ENCODE measurements at regions not wholly inside any gene's neighbourhood (a gene's known extent, or its start where the extent isn't known, plus 50 kb on each side); places are given as distances from the start of the nearest gene placed in this dataset.

DNA sequence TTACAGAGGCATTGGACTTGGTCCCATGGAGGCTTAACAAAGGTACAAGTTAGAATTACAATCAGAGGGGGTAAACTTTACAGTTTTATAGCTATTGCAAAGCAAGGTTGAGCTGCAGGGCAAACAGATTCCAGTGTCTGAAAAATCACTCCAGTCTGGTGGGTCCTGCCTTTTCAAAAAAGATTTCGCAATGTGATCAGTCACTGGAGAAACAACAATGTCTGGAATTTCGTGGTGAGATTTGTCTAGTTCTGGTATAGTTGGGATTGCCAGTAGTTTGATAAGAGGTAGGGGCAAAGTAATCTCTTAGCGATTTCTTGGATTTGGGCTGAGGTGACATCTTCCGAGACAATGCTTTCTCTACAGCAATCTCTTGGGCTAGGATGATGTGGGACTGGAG lies 1198.2 kb upstream of the PCDH9 start:
- no peak overlapping the region for H3K27ac ChIP-seq
- no peak overlapping the region for H3K4me3 ChIP-seq

GRCh38 chr13:68417801-68418200 lies 1187.7 kb upstream of the PCDH9 start:
- Histone ChIP-seq H3K4me3 (no peak overlapping the region), H3K27ac (no peak overlapping the region)

GRCh38 chr13:68410007-68410406 lies 1179.9 kb upstream of the PCDH9 start:
- no peak overlapping the region for H3K4me3 ChIP-seq
- no peak overlapping the region for H3K27ac ChIP-seq

DNA sequence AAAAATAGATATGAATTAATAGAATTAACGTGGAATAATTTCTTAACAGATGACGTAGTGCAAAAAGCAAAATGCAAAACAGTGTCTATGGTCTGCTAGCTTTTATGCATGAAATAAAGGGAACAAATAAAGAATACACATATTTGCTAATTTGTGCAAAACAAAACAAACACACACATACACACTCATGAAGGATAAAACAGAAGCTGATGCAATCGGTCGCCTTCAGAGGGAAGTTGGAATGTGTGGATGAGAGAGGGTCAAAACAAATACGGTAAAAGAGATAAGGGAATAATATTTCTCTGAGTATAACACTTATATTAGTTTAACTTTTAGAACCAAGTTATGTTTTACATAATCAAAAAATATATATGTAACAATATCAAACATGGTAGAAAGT lies 1160.9 kb upstream of the PCDH9 start:
- H3K27ac ChIP-seq, result no peak overlapping the region
- H3K4me3 ChIP-seq, result no peak overlapping the region

DNA sequence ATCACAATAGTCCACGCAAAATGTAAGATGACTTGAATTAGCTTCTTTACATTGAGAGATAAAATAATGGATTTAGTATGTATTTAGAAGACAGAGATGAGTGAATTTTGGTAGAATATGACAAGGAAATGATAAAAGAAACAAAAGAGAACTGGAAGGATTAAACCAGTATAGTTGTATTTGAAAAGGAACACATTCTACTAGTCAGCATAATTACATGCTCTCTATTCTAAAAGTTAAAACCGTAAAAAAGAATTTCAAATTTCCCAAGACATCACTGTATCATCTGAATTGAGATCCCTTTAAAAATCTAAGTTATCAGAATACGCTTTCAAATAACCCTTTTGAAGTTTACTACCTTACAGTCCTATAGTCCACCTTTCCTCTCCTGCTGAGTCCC lies 1156.7 kb upstream of the PCDH9 start:
- Histone ChIP-seq H3K27ac (no peak overlapping the region), H3K4me3 (no peak overlapping the region)

- no peak overlapping the region for H3K4me3 ChIP-seq
- no peak overlapping the region for H3K27ac ChIP-seq
Measured at GRCh38 chr13:68380041-68380973, 1150.2 kb upstream of the PCDH9 start.

DNA sequence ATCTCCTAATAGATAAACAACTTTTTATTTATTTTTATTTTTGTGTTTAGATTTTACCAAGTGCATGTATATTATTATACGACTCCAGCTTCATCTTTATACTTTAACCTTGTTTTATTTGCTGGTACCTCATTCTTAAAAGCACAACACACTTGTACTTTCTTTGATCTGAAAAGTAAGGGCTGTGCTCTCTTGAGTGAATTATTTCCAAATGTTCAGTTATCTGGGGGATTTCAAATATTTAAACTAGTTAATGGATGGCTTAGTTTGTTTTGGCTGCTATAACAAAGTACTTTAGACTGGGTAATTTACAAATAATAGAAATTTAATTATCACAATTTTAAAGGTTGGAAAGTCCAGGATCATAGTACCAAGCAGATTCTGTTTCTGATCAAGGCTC lies 1148.2 kb upstream of the PCDH9 start:
- Histone ChIP-seq H3K4me3 (no peak overlapping the region), H3K27ac (no peak overlapping the region)

DNA sequence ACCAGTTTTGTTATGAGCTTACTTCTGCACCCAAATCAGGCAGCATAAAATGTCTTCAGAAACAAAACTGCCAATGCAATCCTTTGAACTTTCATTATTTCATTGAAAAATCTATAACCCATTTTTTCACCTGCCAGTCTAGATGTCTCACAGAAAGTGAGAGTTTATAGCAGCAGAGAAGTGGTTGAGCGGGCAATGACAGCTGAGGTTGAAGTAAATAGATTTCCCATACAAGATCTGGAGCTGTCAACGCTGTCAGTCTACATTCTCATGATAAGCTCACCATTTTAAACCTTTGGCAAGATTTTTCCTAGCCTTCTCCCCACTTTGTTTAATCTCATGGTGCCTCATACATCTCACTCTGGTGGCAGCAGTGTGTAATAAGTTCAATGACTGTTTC lies 1144.9 kb upstream of the PCDH9 start:
- no peak overlapping the region for H3K4me3 ChIP-seq
- no peak overlapping the region for H3K27ac ChIP-seq

DNA sequence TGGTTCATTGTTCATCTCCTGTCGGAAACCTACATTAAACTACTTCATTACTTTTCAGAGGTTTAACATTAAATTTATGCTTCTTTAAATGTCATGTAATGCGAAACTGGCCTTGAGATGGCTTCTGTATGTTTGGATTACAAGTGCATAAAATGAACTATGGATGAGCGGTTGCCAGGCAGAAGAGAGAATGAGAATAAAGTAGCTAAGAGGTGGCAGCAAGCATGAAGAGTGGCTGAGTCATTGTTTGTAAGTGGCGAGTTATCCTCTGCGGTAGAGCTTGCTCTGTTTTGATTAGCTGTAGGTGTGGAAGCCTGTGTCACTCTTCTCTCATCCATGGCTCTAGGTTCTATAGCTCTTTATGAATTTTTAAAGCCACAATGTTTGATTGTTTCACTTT lies 1139.6 kb upstream of the PCDH9 start:
- Histone ChIP-seq H3K27ac (no peak overlapping the region), H3K4me3 (no peak overlapping the region)

DNA sequence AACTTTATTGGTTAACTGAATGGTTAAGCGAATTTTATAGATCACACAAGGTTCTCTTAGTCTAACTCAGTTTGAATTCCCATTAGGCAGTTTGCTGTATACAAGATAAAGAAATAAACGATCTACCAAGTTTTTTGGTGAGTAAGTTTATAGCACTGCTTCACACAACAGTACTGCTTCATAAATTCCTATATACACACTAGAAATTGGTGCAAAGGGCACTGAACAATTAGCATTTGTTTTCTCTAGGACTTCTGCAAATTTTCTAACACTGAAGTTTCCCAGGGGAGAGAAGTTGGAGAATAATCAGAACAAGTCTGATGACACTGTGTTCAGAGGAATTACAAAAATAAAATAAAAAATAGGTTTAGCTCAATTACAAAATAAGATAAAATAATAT lies 1138.8 kb upstream of the PCDH9 start:
- Histone ChIP-seq H3K27ac (no peak overlapping the region), H3K4me3 (no peak overlapping the region)

DNA sequence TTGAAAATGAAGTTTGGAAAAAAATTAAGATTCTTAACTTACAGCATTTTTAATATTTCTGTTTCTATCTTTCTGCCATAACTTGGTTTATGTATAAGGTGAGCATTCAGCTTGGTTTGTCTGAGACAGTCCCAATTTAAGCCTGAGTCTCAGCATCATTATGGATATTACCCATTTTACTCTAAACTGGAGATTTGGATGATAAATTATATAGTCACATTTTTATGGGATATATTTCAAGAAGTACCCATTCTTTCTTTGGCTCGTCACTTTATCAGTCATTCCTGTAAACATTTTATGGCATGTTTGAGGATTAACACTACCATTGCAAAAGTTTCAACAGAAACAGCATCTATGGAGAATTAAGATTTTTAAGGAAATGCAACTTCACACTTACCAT lies 1129.0 kb upstream of the PCDH9 start:
- no peak overlapping the region for H3K4me3 ChIP-seq
- no peak overlapping the region for H3K27ac ChIP-seq

DNA sequence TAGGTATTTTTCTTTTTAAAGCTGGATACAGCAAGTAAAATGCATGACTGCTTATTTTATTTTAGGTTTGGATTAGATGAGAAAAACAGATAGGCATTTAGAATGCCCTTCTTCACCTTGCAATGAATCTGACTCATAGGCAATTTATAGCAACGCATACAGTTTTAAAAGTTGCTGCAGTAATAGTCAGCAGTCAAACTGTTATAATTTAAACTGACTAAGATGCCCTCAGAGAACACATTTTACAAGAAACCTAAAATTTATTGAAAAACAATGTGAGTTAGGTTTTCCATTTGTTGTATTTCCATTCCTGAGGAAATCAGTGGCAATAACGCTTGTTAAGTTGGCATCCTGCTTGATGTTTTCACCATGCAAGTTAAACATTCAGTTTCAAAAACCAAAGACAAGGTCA lies 1128.2 kb upstream of the PCDH9 start:
- H3K27ac ChIP-seq, result no peak overlapping the region

GRCh38 chr13:68350554-68350953 lies 1120.4 kb upstream of the PCDH9 start:
- H3K4me3 ChIP-seq, result no peak overlapping the region
- no peak overlapping the region for H3K27ac ChIP-seq

More for the DNA sequence above, 1128.2 kb upstream of the PCDH9 start:
- H3K4me3 ChIP-seq, result no peak overlapping the region

DNA sequence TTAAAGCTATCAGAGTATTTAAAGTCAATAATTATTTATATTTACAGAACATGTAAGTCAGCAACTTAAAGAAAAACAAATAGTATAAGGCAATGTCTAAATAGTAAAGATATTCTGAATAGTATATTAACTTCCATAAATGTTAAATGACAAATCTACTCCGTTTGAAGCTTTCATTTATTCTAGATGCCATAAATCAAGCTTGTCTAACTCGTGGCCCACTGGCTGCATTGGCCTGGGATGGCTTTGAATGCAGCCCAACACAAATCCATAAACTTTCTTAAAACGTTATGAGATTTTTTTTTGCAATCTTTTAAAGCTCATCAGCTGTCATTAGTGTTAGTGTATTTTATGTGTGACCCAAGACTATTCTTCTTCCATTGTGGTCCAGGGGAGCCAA lies 1117.1 kb upstream of the PCDH9 start:
- Histone ChIP-seq H3K4me3 (no peak overlapping the region), H3K27ac (no peak overlapping the region)

- no peak overlapping the region for H3K4me3 ChIP-seq
- no peak overlapping the region for H3K27ac ChIP-seq
Measured at GRCh38 chr13:68345963-68346531, 1115.9 kb upstream of the PCDH9 start.

DNA sequence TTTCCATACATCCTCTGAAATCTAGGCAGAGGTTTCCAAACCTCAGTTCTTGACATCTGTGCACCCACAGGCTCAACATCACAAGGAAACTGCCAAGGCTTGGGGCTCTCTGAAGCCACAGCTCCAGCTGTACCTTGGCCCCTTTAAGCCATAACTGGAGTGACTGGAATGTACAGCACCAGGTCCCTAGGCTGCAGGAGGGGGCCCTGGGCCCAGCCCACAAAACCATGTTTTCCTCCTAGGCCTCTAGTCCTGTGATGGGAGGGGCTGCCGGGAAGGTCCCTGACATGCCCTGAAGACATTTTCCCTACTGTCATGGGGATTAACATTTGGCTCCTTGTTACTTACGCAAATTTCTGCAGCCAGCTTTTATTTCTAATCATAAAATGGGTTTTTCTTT lies 1093.0 kb upstream of the PCDH9 start:
- H3K4me3 ChIP-seq, result no peak overlapping the region
- no peak overlapping the region for H3K27ac ChIP-seq

DNA sequence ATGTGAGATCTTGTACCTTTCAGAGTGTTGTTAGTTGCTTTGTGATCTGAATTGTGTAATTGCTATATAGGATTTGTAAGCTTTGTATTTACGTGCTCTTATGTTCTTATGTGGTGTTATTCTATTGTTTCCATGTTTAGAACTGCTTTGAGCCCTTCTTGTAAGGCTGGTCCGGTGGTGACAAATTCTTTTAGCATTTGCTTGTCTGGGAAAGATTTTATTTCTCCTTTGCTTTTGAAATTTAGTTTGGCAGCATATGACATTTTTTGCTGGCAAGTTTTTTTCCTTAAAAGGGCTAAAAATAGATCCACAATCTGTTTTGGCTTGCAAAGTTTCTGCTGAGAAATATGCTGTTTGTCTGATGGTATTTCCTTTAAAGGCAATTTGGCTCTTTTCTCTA lies 1089.2 kb upstream of the PCDH9 start:
- Histone ChIP-seq H3K4me3 (no peak overlapping the region), H3K27ac (no peak overlapping the region)

- no peak overlapping the region for H3K27ac ChIP-seq
- H3K4me3 ChIP-seq, result no peak overlapping the region
Measured at GRCh38 chr13:68304286-68304893, 1074.3 kb upstream of the PCDH9 start.

DNA sequence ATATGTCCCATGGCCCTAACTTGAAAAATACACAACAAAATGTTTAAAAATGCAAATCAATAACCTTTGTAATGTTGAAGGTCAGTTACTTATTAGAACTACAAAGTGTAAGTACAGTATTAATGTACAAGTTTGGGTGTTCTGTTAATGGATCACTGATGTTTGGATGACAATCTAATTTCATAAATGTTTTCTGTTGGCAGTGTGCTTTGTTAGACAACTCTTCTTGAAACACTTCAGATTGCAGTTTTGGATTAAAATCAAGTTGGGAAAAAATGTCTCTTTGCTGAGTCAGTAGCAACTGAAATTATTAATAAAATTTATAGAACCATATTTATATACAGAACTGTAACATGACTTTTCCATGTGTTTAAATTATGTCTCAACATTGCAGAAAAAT lies 1063.5 kb upstream of the PCDH9 start:
- Histone ChIP-seq H3K27ac (no peak overlapping the region), H3K4me3 (no peak overlapping the region)

- Histone ChIP-seq H3K27ac (no peak overlapping the region), H3K4me3 (no peak overlapping the region)
Measured at GRCh38 chr13:68292601-68293000, 1062.5 kb upstream of the PCDH9 start.

GRCh38 chr13:68291595-68291994 lies 1061.5 kb upstream of the PCDH9 start:
- H3K27ac ChIP-seq, result no peak overlapping the region
- no peak overlapping the region for H3K4me3 ChIP-seq

Measured in skin epidermis (tissue), 12 donors.